ENCODE measurements at regions not wholly inside any gene's neighbourhood (a gene's known extent, or its start where the extent isn't known, plus 50 kb on each side); places are given as distances from the start of the nearest gene placed in this dataset.

DNA sequence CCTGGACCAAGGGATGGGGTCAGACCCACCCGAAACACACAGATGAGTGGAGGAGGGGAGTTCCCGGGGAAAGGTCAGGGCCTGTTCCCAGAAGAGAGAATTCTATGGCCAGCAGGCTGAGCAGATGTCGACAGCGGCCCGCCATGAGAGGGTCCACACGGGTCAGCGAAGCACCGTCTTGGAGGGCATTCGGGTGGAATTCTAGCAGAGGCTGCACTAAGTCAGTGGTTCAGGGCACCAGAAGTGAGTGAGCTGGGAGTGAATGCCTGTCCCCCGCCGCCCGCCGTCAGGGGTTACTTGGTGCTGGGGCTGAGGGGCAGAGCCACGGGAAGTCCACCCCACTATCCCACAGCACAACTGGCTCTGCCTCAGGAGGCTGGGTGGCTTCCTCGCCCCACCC lies 96.2 kb upstream of the VSTM2B start:
- H3K4me3 Mint-ChIP-seq (ENCODE audit: low read depth): no peak overlapping the region
- no peak overlapping the region for H3K27ac Mint-ChIP-seq
- peaks cover 5% of the 10 kb centered on the region for H3K9me3 Mint-ChIP-seq (ENCODE audit: low read depth)
- H3K27me3 Mint-ChIP-seq: peaks cover 23% of the 10 kb centered on the region
- TF ChIP-seq, protein P1, sequence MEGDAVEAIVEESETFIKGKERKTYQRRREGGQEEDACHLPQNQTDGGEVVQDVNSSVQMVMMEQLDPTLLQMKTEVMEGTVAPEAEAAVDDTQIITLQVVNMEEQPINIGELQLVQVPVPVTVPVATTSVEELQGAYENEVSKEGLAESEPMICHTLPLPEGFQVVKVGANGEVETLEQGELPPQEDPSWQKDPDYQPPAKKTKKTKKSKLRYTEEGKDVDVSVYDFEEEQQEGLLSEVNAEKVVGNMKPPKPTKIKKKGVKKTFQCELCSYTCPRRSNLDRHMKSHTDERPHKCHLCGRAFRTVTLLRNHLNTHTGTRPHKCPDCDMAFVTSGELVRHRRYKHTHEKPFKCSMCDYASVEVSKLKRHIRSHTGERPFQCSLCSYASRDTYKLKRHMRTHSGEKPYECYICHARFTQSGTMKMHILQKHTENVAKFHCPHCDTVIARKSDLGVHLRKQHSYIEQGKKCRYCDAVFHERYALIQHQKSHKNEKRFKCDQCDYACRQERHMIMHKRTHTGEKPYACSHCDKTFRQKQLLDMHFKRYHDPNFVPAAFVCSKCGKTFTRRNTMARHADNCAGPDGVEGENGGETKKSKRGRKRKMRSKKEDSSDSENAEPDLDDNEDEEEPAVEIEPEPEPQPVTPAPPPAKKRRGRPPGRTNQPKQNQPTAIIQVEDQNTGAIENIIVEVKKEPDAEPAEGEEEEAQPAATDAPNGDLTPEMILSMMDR (IDR thresholded peaks at IDR 0.05; ENCODE audit: unreplicated experiment): no peak
- DNase-seq (ENCODE audit: low spot score, unreplicated experiment): no peak
- no peaks in the 10 kb centered on the region for H3K4me1 Mint-ChIP-seq (ENCODE audit: low read depth)
- H3K36me3 Mint-ChIP-seq (ENCODE audit: insufficient read depth): no peaks in the 10 kb centered on the region

DNA sequence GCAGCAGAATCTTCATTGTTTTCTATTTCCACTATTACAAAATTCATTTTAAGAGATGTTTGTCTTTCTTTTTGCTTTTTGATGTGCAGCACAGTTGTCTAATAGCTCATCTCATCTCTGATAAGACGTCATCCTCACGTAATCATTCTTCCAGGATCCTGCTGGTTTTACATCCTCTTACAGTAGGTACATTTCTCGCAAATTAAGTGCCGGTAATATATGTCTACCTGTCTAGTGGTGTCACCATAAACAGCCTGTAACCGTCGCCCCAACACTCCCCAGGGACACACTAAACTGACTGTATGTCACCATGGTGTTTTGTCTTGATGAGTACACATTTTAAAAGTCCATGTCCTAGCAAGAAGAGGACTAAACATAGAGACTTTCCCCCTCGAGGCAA lies 94.5 kb upstream of the VSTM2B start:
- no peak overlapping the region for H3K4me3 Mint-ChIP-seq (ENCODE audit: low read depth)
- H3K27me3 Mint-ChIP-seq: peaks cover 26% of the 10 kb centered on the region
- no peaks in the 10 kb centered on the region for H3K36me3 Mint-ChIP-seq (ENCODE audit: insufficient read depth)
- H3K4me1 Mint-ChIP-seq (ENCODE audit: low read depth): no peaks in the 10 kb centered on the region
- DNase-seq (ENCODE audit: low spot score, unreplicated experiment): no peak
- H3K27ac Mint-ChIP-seq: no peak overlapping the region
- peaks cover 5% of the 10 kb centered on the region for H3K9me3 Mint-ChIP-seq (ENCODE audit: low read depth)
- TF ChIP-seq, protein P1 (IDR thresholded peaks at IDR 0.05; ENCODE audit: unreplicated experiment): no peak

GRCh38 chr19:29432677-29433076 lies 93.1 kb upstream of the VSTM2B start:
- no peak overlapping the region for H3K27ac Mint-ChIP-seq
- no peak overlapping the region for H3K4me3 Mint-ChIP-seq (ENCODE audit: low read depth)
- no peaks in the 10 kb centered on the region for H3K4me1 Mint-ChIP-seq (ENCODE audit: low read depth)
- TF ChIP-seq, protein P1 (IDR thresholded peaks at IDR 0.05; ENCODE audit: unreplicated experiment): no peak
- H3K27me3 Mint-ChIP-seq: peaks cover 31% of the 10 kb centered on the region
- no peak for DNase-seq (ENCODE audit: low spot score, unreplicated experiment)
- no peaks in the 10 kb centered on the region for H3K36me3 Mint-ChIP-seq (ENCODE audit: insufficient read depth)
- H3K9me3 Mint-ChIP-seq (ENCODE audit: low read depth): no peaks in the 10 kb centered on the region

DNA sequence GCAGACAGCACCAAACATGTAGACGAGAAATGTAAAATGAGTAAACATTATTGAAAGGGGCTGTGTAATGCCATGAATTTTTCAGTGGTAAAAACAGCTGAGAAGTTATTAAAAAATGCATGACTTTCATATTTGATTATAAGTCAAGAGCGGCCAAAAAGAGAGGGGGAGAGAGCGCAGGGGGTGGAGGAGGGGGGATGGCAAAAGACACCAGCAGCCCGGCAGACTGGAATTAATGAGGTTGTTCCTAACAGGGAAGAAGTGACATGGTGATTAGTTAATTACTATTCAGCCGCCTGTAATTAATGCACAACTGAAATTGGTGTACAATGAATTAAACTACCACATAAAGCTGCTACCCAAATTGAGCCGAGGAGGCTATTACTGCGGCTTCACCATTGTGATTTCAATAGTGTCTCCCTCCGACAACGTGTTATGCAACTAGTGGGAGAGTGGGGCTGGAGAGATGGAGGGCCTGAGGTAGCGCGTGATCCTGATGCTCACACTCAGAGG lies 89.1 kb upstream of the VSTM2B start:
- TF ChIP-seq, protein P1 (IDR thresholded peaks at IDR 0.05; ENCODE audit: unreplicated experiment): no peak
- no peak for DNase-seq (ENCODE audit: low spot score, unreplicated experiment)
- Mint-ChIP-seq H3K27ac (no peak overlapping the region), H3K27me3 (peaks cover 22% of the 10 kb centered on the region), H3K9me3 (ENCODE audit: low read depth) (peaks cover 4% of the 10 kb centered on the region), H3K36me3 (ENCODE audit: insufficient read depth) (no peaks in the 10 kb centered on the region), H3K4me1 (ENCODE audit: low read depth) (no peaks in the 10 kb centered on the region), H3K4me3 (ENCODE audit: low read depth) (no peak overlapping the region)

DNA sequence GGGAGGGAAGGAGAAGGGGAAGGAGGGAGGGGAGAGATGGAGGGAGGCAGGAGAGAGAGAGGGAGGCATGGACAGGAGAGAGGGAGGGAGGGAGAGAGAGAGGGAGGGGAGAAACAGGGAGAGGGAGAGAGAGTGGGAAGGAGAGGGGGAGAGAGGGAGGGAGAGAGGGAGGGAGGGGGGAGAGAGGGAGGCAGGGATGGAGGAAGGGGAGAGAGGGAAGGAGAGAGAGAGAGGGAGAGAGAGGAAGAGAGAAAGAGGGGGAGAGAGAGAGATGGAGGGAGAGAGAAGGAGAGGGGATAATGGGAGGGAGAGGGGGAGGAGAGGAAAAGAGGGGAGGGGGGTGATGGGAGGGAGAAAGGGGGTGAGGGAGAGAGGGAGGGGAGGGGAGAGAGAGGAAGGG lies 86.8 kb upstream of the VSTM2B start:
- Mint-ChIP-seq H3K27ac (no peak overlapping the region), H3K27me3 (peaks cover 23% of the 10 kb centered on the region), H3K4me1 (ENCODE audit: low read depth) (no peaks in the 10 kb centered on the region), H3K9me3 (ENCODE audit: low read depth) (peaks cover 4% of the 10 kb centered on the region), H3K4me3 (ENCODE audit: low read depth) (no peak overlapping the region), H3K36me3 (ENCODE audit: insufficient read depth) (no peaks in the 10 kb centered on the region)
- no peak for DNase-seq (ENCODE audit: low spot score, unreplicated experiment)
- TF ChIP-seq, protein P1 (IDR thresholded peaks at IDR 0.05; ENCODE audit: unreplicated experiment): no peak
